DOHH2 (cell line): ENCODE measurements at regions not wholly inside any gene's neighbourhood (a gene's known extent, or its start where the extent isn't known, plus 50 kb on each side); places are given as distances from the start of the nearest gene placed in this dataset.
"Not testable (repeated sequence)": the region's sequence is repeated elsewhere in the genome, so short reads cannot be mapped to it uniquely, and the experiment has no call there.

Experiments
- H3F3A ChIP-seq: fragments of 200-600 bp; sonication (generic), shearing (Covaris generic); 2 replicates; pipeline ENCODE4 v1.6.0; 2016; ENCODE audit warnings: antibody characterized with exemption, mild to moderate bottlenecking; ENCODE audit not compliant: control insufficient read depth, insufficient read depth
- H3K27ac ChIP-seq: fragments of 200-600 bp; sonication (generic); 2 replicates; pipeline ENCODE4 v1.5.1; 2014; ENCODE audit warnings: low read depth, mild to moderate bottlenecking, low read length, moderate library complexity
- H3K27me3 ChIP-seq: fragments of 200-600 bp; sonication (generic); 2 replicates; pipeline ENCODE4 v1.6.1; 2014; ENCODE audit warnings: mild to moderate bottlenecking, low read length, mixed read lengths; ENCODE audit not compliant: control insufficient read depth
- H3K36me3 ChIP-seq: fragments of 200-600 bp; sonication (generic); 2 replicates; pipeline ENCODE4 v1.6.1; 2014; ENCODE audit warnings: mild to moderate bottlenecking, low read length, moderate library complexity, mixed read lengths; ENCODE audit not compliant: control insufficient read depth
- H3K4me1 ChIP-seq: fragments of 200-600 bp; sonication (generic); 2 replicates; pipeline ENCODE4 v1.6.1; 2014; ENCODE audit warnings: mild to moderate bottlenecking, low read length, mixed read lengths; ENCODE audit not compliant: control insufficient read depth
- H3K4me2 ChIP-seq: fragments of 200-600 bp; sonication (generic); 2 replicates; pipeline ENCODE4 v1.6.0; 2014; ENCODE audit warnings: mild to moderate bottlenecking, low read length, moderate library complexity
- H3K4me3 ChIP-seq: fragments of 200-600 bp; sonication (generic); 2 replicates; pipeline ENCODE4 v1.5.1; 2014; ENCODE audit warnings: mild to moderate bottlenecking, low read length, mixed read lengths
- H3K79me2 ChIP-seq: fragments of 200-600 bp; sonication (generic); 2 replicates; pipeline ENCODE4 v1.6.1; 2014; ENCODE audit warnings: mild to moderate bottlenecking, low read length, mixed read lengths; ENCODE audit not compliant: control insufficient read depth
- H3K9me2 ChIP-seq: fragments of 200-600 bp; sonication (generic); replicated peaks from 2 replicates; pipeline ENCODE4 v1.6.1; 2014; ENCODE audit warnings: mild to moderate bottlenecking, low read length, mixed read lengths; ENCODE audit not compliant: control insufficient read depth
- H3K9me3 ChIP-seq: fragments of 200-600 bp; sonication (generic); 2 replicates; pipeline ENCODE4 v1.6.1; 2014; ENCODE audit warnings: antibody characterized with exemption, low read length, mixed read lengths; ENCODE audit not compliant: control insufficient read depth, insufficient read depth
- H4K20me1 ChIP-seq: fragments of 200-600 bp; sonication (generic); 2 replicates; pipeline ENCODE4 v1.6.0; 2014; ENCODE audit warnings: low read depth, mild to moderate bottlenecking, antibody characterized with exemption, low read length, moderate library complexity; ENCODE audit not compliant: control insufficient read depth, insufficient read depth
- EZH2phosphoT487 ChIP-seq: fragments of 200-600 bp; sonication (generic); IDR thresholded peaks from 2 replicates; pipeline ENCODE4 v1.6.1; 2017; ENCODE audit warnings: borderline replicate concordance, mild to moderate bottlenecking, antibody characterized with exemption, low read length, moderate library complexity, mixed read lengths
- TF ChIP-seq, protein P1 (sequence below): fragments of 200-600 bp; sonication (generic); IDR thresholded peaks from one replicate; pipeline ENCODE4 v1.5.1; 2014; ENCODE audit warnings: antibody characterized with exemption, mild to moderate bottlenecking, low read depth, low read length; ENCODE audit not compliant: poor library complexity, severe bottlenecking

DNA sequence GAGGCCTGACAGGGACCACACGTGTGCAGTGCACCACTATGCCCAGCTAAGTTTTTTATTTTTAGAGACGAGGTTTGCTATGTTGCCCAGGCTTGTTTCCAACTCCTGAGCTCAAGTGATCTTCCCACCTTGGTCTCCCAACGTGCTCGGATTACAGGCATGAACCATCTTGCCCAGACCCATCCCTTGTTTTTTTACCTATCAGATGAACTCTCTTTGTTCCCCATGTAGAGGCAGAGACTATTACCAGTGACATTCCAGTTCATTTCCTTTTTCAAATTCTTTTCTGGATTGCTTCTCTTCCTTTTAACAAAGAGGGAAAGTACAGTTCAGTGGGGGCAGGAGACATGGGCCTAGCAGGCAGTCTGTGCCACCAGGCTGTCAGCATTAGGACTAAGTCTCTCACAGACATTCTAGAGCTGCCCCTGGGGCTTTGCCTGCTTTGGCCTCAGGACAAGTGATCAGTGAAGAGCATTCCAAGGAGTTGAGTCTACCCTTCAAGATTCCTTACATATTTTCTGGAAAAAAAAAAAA, 103.5 kb upstream of the SLC7A14 start:
- Histone ChIP-seq H3K36me3 (no peaks in the 10 kb centered on the region), H3K4me1 (peaks cover 5% of the 10 kb centered on the region), H3K9me3 (no peaks in the 10 kb centered on the region), H3K79me2 (no peaks in the 10 kb centered on the region), H3F3A (no peaks in the 10 kb centered on the region), H3K27ac (no peak overlapping the region), H3K4me2 (no peak overlapping the region), H4K20me1 (no peaks in the 10 kb centered on the region), H3K4me3 (no peak overlapping the region), H3K27me3 (no peaks in the 10 kb centered on the region), H3K9me2 (no peaks in the 10 kb centered on the region)
- no peak for TF ChIP-seq EZH2phosphoT487
- TF ChIP-seq, protein P1, sequence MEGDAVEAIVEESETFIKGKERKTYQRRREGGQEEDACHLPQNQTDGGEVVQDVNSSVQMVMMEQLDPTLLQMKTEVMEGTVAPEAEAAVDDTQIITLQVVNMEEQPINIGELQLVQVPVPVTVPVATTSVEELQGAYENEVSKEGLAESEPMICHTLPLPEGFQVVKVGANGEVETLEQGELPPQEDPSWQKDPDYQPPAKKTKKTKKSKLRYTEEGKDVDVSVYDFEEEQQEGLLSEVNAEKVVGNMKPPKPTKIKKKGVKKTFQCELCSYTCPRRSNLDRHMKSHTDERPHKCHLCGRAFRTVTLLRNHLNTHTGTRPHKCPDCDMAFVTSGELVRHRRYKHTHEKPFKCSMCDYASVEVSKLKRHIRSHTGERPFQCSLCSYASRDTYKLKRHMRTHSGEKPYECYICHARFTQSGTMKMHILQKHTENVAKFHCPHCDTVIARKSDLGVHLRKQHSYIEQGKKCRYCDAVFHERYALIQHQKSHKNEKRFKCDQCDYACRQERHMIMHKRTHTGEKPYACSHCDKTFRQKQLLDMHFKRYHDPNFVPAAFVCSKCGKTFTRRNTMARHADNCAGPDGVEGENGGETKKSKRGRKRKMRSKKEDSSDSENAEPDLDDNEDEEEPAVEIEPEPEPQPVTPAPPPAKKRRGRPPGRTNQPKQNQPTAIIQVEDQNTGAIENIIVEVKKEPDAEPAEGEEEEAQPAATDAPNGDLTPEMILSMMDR, result no peak

DNA sequence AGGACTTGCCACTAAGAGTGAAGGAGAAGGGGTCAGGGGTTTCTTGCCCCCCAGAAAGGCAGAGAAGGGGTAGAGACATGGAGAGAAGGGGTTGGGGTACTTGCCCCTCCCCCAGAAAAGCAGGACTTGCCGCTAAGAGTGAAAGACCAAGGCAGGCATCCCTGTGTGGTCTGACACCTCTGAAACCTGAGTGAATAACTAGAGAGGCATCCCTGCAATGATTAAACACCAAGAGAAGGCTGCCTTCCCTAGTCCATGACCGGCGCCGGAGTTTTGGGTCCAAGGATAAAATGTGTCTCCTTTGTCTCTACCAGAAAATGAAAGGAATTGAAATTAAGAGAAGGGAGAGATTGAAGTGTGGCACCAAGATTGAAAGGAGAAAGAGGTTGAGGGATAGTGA, 102.3 kb upstream of the SLC7A14 start:
- H3K79me2 ChIP-seq, H3K9me2 ChIP-seq, H3K27me3 ChIP-seq, H3K27ac ChIP-seq, H3K9me3 ChIP-seq, H3K36me3 ChIP-seq, H3F3A ChIP-seq, H3K4me1 ChIP-seq, H4K20me1 ChIP-seq, H3K4me3 ChIP-seq, H3K4me2 ChIP-seq: not testable (repeated sequence)

DNA sequence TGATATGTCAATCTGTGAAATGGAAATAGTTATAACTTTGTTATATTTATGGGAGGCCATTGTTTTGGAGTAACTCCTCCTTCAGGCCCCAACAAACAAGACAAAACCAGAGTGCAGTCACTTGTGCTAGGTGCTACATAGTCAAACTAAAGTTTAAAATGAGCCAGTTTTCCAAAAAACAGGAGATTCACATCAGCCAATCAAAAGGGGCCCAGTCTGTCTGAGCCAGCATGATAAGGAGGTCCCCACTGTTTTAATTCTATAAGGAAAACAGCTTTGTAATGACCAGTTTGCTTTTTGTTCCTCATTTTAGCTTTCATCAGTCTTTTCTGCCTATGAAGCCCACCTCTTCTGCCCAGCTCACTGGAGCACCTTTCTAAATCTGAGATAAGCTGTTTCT, 94.7 kb upstream of the SLC7A14 start:
- TF ChIP-seq, protein P1, result no peak
- TF ChIP-seq EZH2phosphoT487, result no peak
- Histone ChIP-seq H3F3A (no peaks in the 10 kb centered on the region), H3K4me1 (no peaks in the 10 kb centered on the region), H3K4me2 (no peak overlapping the region), H3K9me3 (no peaks in the 10 kb centered on the region), H3K36me3 (no peaks in the 10 kb centered on the region), H4K20me1 (no peaks in the 10 kb centered on the region), H3K9me2 (no peaks in the 10 kb centered on the region), H3K27me3 (no peaks in the 10 kb centered on the region), H3K4me3 (no peak overlapping the region), H3K27ac (no peak overlapping the region), H3K79me2 (no peaks in the 10 kb centered on the region)

DNA sequence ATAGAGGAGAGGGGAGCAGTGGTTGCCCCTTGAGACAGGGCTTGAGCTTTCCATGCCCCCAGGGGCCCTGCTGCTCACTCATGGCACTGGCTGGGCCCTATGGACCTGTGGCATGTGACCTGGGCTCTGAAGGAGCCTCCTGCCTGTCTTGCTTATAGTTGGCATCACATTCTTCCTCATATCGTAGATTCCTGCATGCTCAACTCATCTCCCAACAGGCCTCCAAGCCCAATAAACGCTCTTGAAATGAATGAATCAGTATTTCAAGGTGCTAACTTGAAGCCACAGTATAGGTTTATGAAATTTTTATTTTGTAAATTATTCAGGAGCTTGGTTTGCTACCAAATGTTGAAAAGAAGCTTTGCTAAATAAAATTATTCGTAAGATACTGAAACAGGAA, 93.3 kb upstream of the SLC7A14 start:
- Histone ChIP-seq H3K36me3 (no peaks in the 10 kb centered on the region), H3K4me2 (no peak overlapping the region), H3K4me1 (no peaks in the 10 kb centered on the region), H3K27ac (no peak overlapping the region), H3K4me3 (no peak overlapping the region), H3K9me2 (no peaks in the 10 kb centered on the region), H4K20me1 (no peaks in the 10 kb centered on the region), H3K79me2 (no peaks in the 10 kb centered on the region), H3K9me3 (no peaks in the 10 kb centered on the region), H3K27me3 (no peaks in the 10 kb centered on the region), H3F3A (no peaks in the 10 kb centered on the region)
- TF ChIP-seq EZH2phosphoT487, result no peak
- TF ChIP-seq, protein P1, result no peak
